Smooth muscle cell (in vitro differentiated cells): ENCODE measurements at regions not wholly inside any gene's neighbourhood (a gene's known extent, or its start where the extent isn't known, plus 50 kb on each side); places are given as distances from the start of the nearest gene placed in this dataset.

Experiments used
- DNase-seq: peaks from one replicate; lab custom pipeline; 2025; ENCODE audit not compliant: unreplicated experiment; lab: John Stamatoyannopoulos, UW
- H2AFZ ChIP-seq: fragments of 200-600 bp; sonication (generic); 2 replicates; pipeline ENCODE4 v1.6.0; 2016; ENCODE audit warnings: antibody characterized with exemption, low read depth, mild to moderate bottlenecking
- H3F3A ChIP-seq: fragments of 200-600 bp; sonication (generic); 2 replicates; pipeline ENCODE4 v1.6.0; 2017; ENCODE audit warnings: antibody characterized with exemption, low read depth
- H3K27ac ChIP-seq: fragments of 200-600 bp; sonication (generic); 2 replicates; pipeline ENCODE4 v1.5.1; 2016; ENCODE audit warnings: low read depth, mild to moderate bottlenecking
- H3K27me3 ChIP-seq: fragments of 200-600 bp; sonication (generic); 2 replicates; pipeline ENCODE4 v1.6.1; 2016; ENCODE audit warnings: low read depth, mild to moderate bottlenecking
- H3K36me3 ChIP-seq: fragments of 200-600 bp; sonication (generic); 2 replicates; pipeline ENCODE4 v1.5.1; 2016; ENCODE audit warnings: low read depth
- H3K4me1 ChIP-seq: fragments of 200-600 bp; sonication (generic); 2 replicates; pipeline ENCODE4 v1.5.1; 2016; ENCODE audit warnings: low read depth
- H3K4me2 ChIP-seq: fragments of 200-600 bp; sonication (generic); 2 replicates; pipeline ENCODE4 v1.6.0; 2016; ENCODE audit warnings: mild to moderate bottlenecking
- H3K4me3 ChIP-seq: fragments of 200-600 bp; sonication (generic); 2 replicates; pipeline ENCODE4 v1.5.1; 2016; ENCODE audit warnings: mild to moderate bottlenecking
- H3K79me2 ChIP-seq: fragments of 200-600 bp; sonication (generic); 2 replicates; pipeline ENCODE4 v1.6.0; 2016; ENCODE audit warnings: low read depth, mild to moderate bottlenecking
- H3K9ac ChIP-seq: fragments of 200-600 bp; sonication (generic); 2 replicates; pipeline ENCODE4 v1.6.0; 2016; ENCODE audit warnings: low read depth
- H3K9me3 ChIP-seq: fragments of 200-600 bp; sonication (generic); replicated peaks from 2 replicates; pipeline ENCODE4 v1.5.1; 2016; ENCODE audit warnings: low read depth
- H4K20me1 ChIP-seq: fragments of 200-600 bp; sonication (generic); 2 replicates; pipeline ENCODE4 v1.6.0; 2016; ENCODE audit warnings: low read depth
- WGBS: methylation state at CpG from one replicate; pipeline ENCODE4 v1.1.7; 2016; ENCODE audit warnings: low lambda C conversion rate; 5-methylcytosine and 5-hydroxymethylcytosine counted together
- TF ChIP-seq, protein P1 (sequence below): fragments of 200-600 bp; sonication (generic); IDR thresholded peaks from 2 replicates; pipeline ENCODE4 v1.5.1; 2017; ENCODE audit warnings: borderline replicate concordance, mild to moderate bottlenecking, antibody characterized with exemption; ENCODE audit not compliant: insufficient read depth, poor library complexity, severe bottlenecking

DNA sequence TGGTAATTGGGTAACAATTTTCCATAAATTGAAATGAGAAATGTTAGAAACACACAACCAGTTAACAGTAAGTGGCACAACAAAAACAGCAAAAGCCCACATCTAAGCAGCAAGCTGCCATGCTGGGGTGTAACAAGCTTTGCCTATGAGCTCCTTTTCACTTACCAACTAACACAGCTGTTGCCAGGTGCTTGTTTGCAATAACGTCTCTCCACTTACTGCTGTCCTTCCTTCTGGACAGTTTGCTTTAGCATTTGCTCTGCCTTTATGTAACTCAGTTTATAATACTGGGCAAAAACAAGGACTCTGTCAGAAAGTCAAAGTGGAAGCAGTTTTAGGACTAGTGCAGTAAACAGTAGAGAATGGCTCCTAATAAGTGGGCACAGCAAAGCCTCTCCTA lies 740.9 kb downstream of the POM121L12 start:
- Histone ChIP-seq H3K4me1 (no peaks in the 10 kb centered on the region), H3K4me2 (no peak overlapping the region), H3K27me3 (no peaks in the 10 kb centered on the region), H4K20me1 (no peaks in the 10 kb centered on the region), H3K9me3 (no peaks in the 10 kb centered on the region), H3K4me3 (no peak overlapping the region), H2AFZ (no peak overlapping the region), H3K9ac (no peak overlapping the region), H3K79me2 (no peaks in the 10 kb centered on the region), H3K27ac (no peak overlapping the region), H3K36me3 (no peaks in the 10 kb centered on the region), H3F3A (no peaks in the 10 kb centered on the region)
- WGBS: 90% methylated on average over 1 of the region's 1 CpG
- TF ChIP-seq, protein P1, sequence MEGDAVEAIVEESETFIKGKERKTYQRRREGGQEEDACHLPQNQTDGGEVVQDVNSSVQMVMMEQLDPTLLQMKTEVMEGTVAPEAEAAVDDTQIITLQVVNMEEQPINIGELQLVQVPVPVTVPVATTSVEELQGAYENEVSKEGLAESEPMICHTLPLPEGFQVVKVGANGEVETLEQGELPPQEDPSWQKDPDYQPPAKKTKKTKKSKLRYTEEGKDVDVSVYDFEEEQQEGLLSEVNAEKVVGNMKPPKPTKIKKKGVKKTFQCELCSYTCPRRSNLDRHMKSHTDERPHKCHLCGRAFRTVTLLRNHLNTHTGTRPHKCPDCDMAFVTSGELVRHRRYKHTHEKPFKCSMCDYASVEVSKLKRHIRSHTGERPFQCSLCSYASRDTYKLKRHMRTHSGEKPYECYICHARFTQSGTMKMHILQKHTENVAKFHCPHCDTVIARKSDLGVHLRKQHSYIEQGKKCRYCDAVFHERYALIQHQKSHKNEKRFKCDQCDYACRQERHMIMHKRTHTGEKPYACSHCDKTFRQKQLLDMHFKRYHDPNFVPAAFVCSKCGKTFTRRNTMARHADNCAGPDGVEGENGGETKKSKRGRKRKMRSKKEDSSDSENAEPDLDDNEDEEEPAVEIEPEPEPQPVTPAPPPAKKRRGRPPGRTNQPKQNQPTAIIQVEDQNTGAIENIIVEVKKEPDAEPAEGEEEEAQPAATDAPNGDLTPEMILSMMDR: no peak
- no peak for DNase-seq

DNA sequence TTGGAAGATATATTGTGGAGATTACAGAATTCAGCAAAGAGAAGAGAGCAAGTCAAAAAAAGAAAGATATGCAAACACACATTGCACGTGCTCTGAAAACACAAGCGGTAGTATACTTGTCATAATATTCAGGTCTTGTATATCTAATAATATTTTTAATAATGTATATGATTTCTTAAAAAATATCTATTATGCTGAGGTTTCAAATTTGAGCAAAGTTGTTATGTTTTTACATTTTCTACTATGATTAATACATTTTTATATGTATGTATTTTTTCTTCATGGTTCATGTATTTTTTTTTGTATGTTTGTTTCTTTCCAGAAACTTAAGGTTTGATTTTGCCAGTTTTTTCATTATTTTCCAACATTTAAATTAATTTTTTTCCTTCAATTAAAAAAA lies 752.4 kb upstream of the VSTM2A start:
- no peaks in the 10 kb centered on the region for H3K27me3 ChIP-seq
- no peak overlapping the region for H3K27ac ChIP-seq
- H3F3A ChIP-seq: no peaks in the 10 kb centered on the region
- DNase-seq: no peak
- H3K79me2 ChIP-seq: no peaks in the 10 kb centered on the region
- H3K9me3 ChIP-seq: no peaks in the 10 kb centered on the region
- TF ChIP-seq, protein P1: no peak
- H3K36me3 ChIP-seq: no peaks in the 10 kb centered on the region
- no peak overlapping the region for H2AFZ ChIP-seq
- H4K20me1 ChIP-seq: no peaks in the 10 kb centered on the region
- no peak overlapping the region for H3K4me3 ChIP-seq
- WGBS: 99% methylated on average over 2 of the region's 2 CpGs
- no peak overlapping the region for H3K9ac ChIP-seq
- H3K4me2 ChIP-seq: no peak overlapping the region
- H3K4me1 ChIP-seq: no peaks in the 10 kb centered on the region

DNA sequence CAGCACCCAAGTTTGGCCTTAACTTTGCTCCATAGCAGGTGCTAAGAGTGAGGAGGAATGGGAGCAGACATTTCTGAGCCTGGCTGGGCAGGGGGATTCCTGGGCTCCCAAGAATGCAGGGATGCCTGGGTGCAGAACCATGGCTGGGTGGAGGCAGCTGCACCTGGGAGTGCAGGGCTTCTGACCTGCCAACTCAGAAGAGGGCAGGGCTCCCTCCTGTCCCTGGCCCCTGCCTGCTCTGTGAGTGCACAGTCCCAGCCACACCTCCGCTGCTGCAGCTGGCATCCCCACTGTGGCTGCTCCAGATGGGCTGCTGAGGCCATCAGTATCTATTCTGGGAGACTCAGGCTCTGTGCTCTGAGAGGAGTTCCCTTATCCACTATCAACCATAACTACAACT lies 747.4 kb upstream of the VSTM2A start:
- Histone ChIP-seq H4K20me1 (no peaks in the 10 kb centered on the region), H3K36me3 (no peaks in the 10 kb centered on the region), H3K9me3 (no peaks in the 10 kb centered on the region), H2AFZ (no peak overlapping the region), H3K4me3 (no peak overlapping the region), H3K27me3 (no peaks in the 10 kb centered on the region), H3K4me2 (no peak overlapping the region), H3K27ac (no peak overlapping the region), H3F3A (no peaks in the 10 kb centered on the region), H3K4me1 (no peaks in the 10 kb centered on the region), H3K79me2 (no peaks in the 10 kb centered on the region), H3K9ac (no peak overlapping the region)
- DNase-seq: no peak
- TF ChIP-seq, protein P1: no peak
- 92% methylated on average over 1 of the region's 1 CpG for WGBS

DNA sequence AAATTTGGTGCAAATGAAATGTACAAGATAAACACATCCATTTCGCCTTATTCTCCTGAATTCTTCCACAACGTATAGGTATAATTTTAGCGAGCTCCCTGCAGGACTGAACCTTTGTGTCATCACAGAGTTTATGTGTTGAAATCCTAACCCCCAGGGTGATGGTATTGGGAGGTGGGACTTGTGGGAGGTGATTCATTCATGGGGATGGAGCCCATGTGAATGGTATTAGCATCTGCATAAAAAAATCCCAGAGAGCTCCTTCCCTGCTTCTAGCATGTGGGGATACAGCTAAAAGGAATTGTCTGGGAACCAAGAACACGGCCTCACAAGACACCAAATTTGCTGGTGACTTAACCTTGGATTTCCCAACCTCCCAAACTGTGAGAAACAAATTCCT lies 741.4 kb upstream of the VSTM2A start:
- no peaks in the 10 kb centered on the region for H3F3A ChIP-seq
- no peak for DNase-seq
- WGBS: 69% methylated on average over 4 of the region's 4 CpGs
- no peaks in the 10 kb centered on the region for H3K4me1 ChIP-seq
- no peak overlapping the region for H2AFZ ChIP-seq
- H3K36me3 ChIP-seq: no peaks in the 10 kb centered on the region
- no peak overlapping the region for H3K9ac ChIP-seq
- H3K4me2 ChIP-seq: no peak overlapping the region
- H3K27ac ChIP-seq: no peak overlapping the region
- H3K4me3 ChIP-seq: no peak overlapping the region
- H3K9me3 ChIP-seq: no peaks in the 10 kb centered on the region
- no peaks in the 10 kb centered on the region for H3K79me2 ChIP-seq
- TF ChIP-seq, protein P1: no peak
- no peaks in the 10 kb centered on the region for H3K27me3 ChIP-seq
- no peaks in the 10 kb centered on the region for H4K20me1 ChIP-seq
